Choroid plexus epithelial cell (primary cell): ENCODE measurements at regions not wholly inside any gene's neighbourhood (a gene's known extent, or its start where the extent isn't known, plus 50 kb on each side); places are given as distances from the start of the nearest gene placed in this dataset.

ENCODE experiments used
- DNase-seq: peaks from one replicate; pipeline ENCODE4 v3.0.0-alpha.2; 2010; ENCODE audit warnings: low read depth
- H3K4me3 ChIP-seq: 2 replicates; pipeline ENCODE4 v1.5.1; 2011; ENCODE audit warnings: low read depth, mild to moderate bottlenecking, control low read depth, low read length, moderate library complexity
- TF ChIP-seq, protein P1 (sequence below): conservative IDR thresholded peaks from 2 replicates; pipeline ENCODE4 v1.5.1; 2011; ENCODE audit warnings: low read depth, mild to moderate bottlenecking, control low read depth, inconsistent platforms, low read length, moderate library complexity

DNA sequence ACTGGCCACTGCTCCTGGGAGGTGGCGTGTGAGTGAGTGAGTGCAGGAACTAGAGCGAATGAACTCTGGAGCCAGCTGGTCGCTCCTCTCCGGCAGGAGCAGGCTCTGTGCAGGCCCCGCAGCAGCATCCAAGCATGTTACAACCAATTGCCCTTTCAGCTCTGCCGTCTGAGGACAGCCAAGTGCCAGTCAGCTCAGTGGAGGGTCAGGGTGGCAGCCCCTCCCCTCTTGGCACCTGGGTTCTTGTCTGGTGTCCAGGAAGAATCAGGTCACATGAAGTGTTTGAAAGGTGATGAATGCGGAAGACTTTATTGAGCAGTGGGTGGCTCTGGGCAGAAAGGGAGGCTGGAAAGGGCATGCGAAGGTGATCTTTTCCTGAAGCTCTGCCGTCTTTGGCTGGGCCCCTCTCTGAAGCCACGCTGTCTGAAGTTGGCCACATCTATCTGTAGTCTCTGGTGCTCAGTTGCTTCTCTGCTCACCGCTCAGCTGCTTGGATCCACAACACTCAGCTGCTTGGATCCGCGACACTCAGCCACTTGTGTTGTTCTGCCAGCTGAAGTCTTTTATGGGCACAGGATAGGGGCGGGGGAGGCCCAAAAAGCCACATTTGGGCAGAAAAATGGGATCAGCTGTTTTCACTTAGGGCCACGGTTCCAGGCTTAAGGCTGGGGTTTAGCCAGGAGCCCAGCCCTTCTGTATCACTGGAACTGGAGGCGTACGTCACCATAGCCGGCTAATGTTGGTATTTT, 139.8 kb downstream of the ADSS2 start:
- TF ChIP-seq, protein P1, sequence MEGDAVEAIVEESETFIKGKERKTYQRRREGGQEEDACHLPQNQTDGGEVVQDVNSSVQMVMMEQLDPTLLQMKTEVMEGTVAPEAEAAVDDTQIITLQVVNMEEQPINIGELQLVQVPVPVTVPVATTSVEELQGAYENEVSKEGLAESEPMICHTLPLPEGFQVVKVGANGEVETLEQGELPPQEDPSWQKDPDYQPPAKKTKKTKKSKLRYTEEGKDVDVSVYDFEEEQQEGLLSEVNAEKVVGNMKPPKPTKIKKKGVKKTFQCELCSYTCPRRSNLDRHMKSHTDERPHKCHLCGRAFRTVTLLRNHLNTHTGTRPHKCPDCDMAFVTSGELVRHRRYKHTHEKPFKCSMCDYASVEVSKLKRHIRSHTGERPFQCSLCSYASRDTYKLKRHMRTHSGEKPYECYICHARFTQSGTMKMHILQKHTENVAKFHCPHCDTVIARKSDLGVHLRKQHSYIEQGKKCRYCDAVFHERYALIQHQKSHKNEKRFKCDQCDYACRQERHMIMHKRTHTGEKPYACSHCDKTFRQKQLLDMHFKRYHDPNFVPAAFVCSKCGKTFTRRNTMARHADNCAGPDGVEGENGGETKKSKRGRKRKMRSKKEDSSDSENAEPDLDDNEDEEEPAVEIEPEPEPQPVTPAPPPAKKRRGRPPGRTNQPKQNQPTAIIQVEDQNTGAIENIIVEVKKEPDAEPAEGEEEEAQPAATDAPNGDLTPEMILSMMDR = no peak
- no peak for DNase-seq
- no peak overlapping the region for H3K4me3 ChIP-seq

DNA sequence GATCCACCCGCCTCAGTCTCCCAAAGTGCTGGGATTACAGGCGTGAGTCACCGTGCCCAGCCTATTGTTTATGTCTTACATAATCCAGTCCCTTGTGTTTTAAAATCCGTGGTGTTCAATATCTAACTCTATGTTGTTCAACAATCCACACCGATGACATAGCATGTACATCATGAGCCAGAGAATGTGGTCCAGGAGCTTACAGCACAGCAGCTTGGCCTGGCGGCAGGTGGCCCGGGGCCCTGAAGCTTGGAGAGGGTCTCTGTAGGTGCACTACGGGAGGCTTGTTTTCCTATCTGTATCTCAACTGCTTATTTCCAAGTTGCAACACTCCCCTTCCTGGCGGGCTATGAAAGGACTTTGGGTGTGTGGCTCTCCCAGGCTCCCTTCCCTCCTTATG, 138.4 kb downstream of the ADSS2 start:
- TF ChIP-seq, protein P1 = no peak
- no peak overlapping the region for H3K4me3 ChIP-seq
- DNase-seq = no peak

DNA sequence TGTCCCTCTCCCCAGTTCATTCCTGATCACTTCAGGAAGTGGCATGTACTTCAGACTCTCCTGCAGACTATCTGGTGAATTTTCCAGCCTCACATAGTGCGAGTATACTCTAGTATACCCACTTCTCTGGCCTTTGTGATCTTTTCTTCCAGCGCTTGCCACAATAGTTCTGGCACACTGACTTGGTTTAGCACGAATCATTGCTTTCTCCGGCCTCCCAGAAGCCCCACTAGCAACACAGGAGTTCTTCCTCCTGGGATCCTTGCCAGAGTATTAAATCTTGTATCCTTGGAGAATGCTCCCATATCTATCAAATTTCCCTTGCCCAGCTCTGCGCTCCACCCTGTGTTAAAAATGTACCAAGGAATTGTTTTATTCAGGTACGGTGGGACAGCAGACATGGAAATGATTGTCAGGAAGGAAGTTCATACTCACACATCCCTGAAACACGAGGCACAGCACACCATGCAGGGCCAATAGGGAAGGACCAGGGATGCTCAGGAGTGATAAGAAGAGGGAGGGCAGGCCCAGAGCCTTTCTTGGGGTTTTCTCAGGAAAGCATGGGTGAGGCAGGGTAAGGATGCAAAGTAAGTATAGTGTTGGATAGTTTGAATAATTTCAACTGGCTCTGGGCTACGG, 136.7 kb downstream of the ADSS2 start:
- no peak for DNase-seq
- TF ChIP-seq, protein P1 = no peak
- no peak overlapping the region for H3K4me3 ChIP-seq

DNA sequence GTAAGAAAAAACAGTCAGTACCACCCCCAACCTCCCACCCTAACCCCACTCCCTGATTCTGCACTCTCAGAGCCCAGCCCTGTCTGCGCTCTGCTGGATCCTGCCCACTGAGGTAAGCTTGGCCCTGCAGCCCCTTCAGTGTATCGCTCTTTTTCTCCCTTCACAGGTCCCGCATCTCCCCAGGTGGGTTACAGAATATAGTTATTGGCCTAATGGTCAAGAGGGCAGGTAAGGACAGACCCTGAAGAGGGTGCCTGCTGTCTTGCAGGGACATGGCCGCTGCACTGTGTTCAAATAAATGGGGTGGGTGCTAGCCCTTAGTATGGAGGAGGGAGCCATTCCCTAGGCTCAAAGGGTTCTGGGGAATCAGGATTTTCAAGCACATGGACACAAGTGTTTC, 135.7 kb downstream of the ADSS2 start:
- H3K4me3 ChIP-seq = no peak overlapping the region
- DNase-seq = no peak
- TF ChIP-seq, protein P1 = no peak

DNA sequence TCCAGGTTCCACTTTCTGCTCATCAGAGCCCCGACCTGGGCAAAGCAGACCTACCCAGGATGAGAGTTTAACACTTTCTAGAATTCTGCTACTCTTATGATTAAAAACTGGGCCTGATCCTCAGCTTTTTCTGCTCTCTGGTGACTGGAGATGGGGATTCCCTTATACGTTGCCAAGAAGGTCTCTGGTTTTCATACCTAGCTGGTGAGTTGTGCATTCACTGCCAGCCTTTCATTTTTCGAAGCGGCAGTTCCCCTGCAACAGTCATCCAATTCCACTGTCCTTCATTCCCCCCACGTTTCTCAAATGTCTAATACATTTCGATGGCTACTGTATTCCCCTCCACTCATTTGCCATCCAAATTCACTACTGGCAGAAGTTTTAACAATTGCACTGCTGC, 135.3 kb downstream of the ADSS2 start:
- H3K4me3 ChIP-seq = no peak overlapping the region
- TF ChIP-seq, protein P1 = no peak
- DNase-seq = no peak

DNA sequence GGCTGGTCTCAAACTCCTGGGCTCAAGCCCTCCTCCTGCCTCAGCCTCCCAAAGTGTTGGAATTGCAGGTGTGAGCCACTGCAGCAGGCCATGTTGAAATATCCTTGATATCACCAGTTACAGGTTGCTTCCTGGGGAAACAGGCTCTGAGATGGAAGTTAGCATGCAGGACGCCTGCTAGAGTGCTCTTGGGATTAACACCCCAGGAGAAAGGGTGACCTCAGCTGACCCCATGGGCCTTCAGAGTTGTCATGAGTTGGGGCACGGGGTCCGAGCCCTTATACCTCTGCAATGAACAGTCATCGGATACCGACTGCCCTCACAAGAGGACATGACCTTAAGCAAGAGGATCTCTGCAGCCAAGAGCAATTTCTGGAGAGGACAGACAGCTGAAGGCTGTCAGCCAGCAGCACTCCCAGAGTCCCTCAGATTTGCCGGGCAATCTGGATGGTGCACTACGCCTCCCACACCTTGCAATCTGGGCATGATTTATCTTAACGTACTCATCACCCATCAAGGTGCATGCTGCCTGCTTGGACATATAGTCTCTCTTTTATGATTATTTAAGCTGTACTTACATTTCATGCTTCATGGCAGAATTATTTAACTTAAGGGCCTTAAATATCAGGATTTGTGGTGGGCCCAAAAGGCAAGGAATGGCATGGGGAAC, 134.6 kb downstream of the ADSS2 start:
- DNase-seq = no peak
- TF ChIP-seq, protein P1 = no peak
- no peak overlapping the region for H3K4me3 ChIP-seq

DNA sequence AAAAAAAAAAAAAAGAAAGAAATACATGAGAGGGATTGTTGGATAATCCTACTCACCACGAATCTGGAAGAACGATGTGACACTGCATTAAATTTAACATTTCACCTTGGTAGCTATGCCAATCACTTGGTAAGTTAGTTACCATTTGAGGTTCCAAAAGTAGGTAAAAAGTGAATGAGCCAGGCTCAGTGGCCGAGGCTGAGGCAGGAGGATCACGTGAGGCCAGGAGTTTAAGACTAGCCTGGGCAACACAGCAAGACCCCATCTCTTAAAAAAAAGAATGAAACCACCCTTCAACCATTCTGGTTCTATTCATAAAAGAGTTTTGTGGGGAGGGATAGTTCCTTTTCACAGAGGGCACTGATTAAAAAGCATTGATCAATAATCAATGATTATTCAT, 133.6 kb downstream of the ADSS2 start:
- H3K4me3 ChIP-seq = no peak overlapping the region
- TF ChIP-seq, protein P1 = no peak
- no peak for DNase-seq
